ENCODE measurements at regions not wholly inside any gene's neighbourhood (a gene's known extent, or its start where the extent isn't known, plus 50 kb on each side); places are given as distances from the start of the nearest gene placed in this dataset.

DNA sequence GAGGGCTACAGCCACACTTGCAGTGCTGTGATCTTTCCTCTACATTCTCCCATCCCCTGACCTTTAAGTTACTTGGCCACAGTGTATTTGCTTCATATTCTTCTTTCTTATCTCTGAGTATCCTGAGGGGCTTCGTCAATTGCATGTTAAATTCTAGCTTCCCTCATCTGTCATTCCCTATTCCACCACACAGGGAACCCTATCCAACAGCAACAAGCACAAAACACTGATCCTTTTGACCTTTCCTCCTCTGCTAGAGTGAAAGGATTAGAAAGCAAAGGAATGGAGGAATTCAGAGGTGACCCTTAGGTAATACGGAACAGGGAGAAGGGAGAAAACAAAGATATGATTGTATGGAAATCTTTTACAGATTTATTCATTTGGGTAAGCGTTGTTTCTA, 1061.7 kb upstream of the TENM4 start:
- no peaks in the 10 kb centered on the region for H3K27me3 Mint-ChIP-seq (ENCODE audit: low read depth)
- no peaks in the 10 kb centered on the region for H3K4me1 Mint-ChIP-seq (ENCODE audit: low read depth)
- ATAC-seq (no peak), DNase-seq (no peak)
- no peaks in the 10 kb centered on the region for H3K36me3 Mint-ChIP-seq (ENCODE audit: insufficient read depth)
- H3K9me3 Mint-ChIP-seq, result peaks cover 6% of the 10 kb centered on the region
- no peak overlapping the region for H3K4me3 Mint-ChIP-seq

GRCh38 chr11:80495116-80495515, 1054.3 kb upstream of the TENM4 start:
- no peak overlapping the region for H3K4me3 Mint-ChIP-seq
- no peaks in the 10 kb centered on the region for H3K27me3 Mint-ChIP-seq (ENCODE audit: low read depth)
- H3K9me3 Mint-ChIP-seq, result peaks cover 26% of the 10 kb centered on the region
- no peaks in the 10 kb centered on the region for H3K4me1 Mint-ChIP-seq (ENCODE audit: low read depth)
- ATAC-seq (no peak), DNase-seq (no peak)
- no peaks in the 10 kb centered on the region for H3K36me3 Mint-ChIP-seq (ENCODE audit: insufficient read depth)

DNA sequence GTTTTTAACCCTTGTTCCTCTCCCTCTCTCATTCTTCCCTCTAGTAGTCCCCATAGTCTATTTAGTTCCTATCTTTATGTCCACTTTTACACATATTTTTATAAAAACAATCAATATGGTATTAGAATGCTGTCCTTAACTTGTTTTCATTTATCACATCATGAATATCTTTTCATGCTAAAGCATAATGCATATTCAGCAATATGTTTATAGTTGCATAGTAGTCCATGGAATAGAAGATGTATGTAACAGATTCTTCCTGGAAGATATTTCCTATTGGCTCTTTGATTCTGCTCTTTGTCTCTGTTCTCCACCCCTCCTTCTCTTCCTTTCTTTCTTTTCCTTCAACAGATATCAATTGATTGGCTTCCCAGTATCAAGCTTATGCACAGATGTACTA, 1047.1 kb upstream of the TENM4 start:
- peaks cover 25% of the 10 kb centered on the region for H3K9me3 Mint-ChIP-seq
- no peaks in the 10 kb centered on the region for H3K4me1 Mint-ChIP-seq (ENCODE audit: low read depth)
- H3K27me3 Mint-ChIP-seq (ENCODE audit: low read depth), result no peaks in the 10 kb centered on the region
- H3K4me3 Mint-ChIP-seq, result no peak overlapping the region
- DNase-seq, result no peak
- H3K36me3 Mint-ChIP-seq (ENCODE audit: insufficient read depth), result no peaks in the 10 kb centered on the region
- ATAC-seq, result no peak

DNA sequence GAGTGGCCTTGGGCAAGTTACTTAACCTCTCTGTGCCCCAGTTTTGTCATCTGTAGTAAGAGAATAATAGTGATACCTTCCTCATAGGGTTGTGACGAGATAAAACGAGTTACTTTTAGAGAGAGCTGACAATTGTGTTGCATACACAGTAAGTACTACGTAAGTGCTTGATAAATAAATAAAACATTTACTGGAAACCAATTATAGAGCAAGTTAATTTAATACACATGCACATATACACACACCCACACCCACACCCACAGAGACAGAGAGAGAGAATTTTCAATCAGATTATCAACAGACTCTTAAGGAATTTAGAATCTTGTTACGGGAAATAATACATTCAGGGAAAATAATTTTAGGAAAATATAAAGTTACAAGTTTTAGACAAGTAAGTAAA, 1045.8 kb upstream of the TENM4 start:
- no peak overlapping the region for H3K4me3 Mint-ChIP-seq
- H3K4me1 Mint-ChIP-seq (ENCODE audit: low read depth), result no peaks in the 10 kb centered on the region
- DNase-seq (no peak), ATAC-seq (no peak)
- no peaks in the 10 kb centered on the region for H3K36me3 Mint-ChIP-seq (ENCODE audit: insufficient read depth)
- no peaks in the 10 kb centered on the region for H3K27me3 Mint-ChIP-seq (ENCODE audit: low read depth)
- H3K9me3 Mint-ChIP-seq, result peaks cover 31% of the 10 kb centered on the region

DNA sequence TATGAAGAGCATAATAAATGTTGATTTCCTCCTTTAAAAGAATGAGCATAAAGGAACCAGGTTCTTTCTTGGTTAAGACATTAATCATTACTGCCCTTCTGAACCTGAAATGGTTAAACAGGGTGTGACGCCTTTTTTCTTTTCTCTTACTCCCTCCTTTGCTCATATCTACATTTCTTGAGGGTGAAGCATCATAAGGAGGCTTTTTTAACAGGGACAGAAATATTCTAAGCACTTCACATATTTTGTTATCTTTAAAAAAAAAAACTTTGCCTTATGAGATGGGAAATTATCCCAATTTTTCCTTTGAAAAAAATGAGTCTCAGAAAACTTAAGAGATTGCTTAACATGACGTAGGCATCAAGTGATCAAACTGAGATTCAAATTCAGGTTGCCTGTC, 1036.3 kb upstream of the TENM4 start:
- Mint-ChIP-seq H3K4me1 (ENCODE audit: low read depth) (no peaks in the 10 kb centered on the region), H3K27me3 (ENCODE audit: low read depth) (no peaks in the 10 kb centered on the region), H3K9me3 (peaks cover 18% of the 10 kb centered on the region), H3K4me3 (no peak overlapping the region), H3K36me3 (ENCODE audit: insufficient read depth) (no peaks in the 10 kb centered on the region)
- DNase-seq (no peak), ATAC-seq (no peak)

DNA sequence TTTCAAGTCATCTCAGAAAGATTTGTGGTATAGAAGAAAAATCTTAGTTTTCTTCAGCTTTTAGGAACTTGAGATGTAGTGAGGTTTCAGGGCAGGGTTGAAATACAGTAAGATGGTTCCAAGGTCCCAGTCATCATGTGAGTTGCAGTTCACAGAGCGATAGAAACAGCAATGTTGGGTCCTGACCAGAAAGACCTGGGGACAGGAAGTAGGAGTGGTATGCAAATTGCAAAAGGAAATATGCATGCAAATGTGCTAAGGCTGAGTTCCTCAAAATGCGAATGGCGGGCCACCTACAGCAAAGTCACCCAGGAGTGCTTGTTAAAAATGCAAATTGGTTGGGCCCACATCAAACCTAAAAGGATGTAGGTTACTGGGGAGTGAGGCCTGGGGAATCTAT, 1032.7 kb upstream of the TENM4 start:
- no peak for DNase-seq
- H3K4me3 Mint-ChIP-seq, result no peak overlapping the region
- no peak for ATAC-seq
- no peaks in the 10 kb centered on the region for H3K36me3 Mint-ChIP-seq (ENCODE audit: insufficient read depth)
- no peaks in the 10 kb centered on the region for H3K27me3 Mint-ChIP-seq (ENCODE audit: low read depth)
- peaks cover 15% of the 10 kb centered on the region for H3K9me3 Mint-ChIP-seq
- H3K4me1 Mint-ChIP-seq (ENCODE audit: low read depth), result no peaks in the 10 kb centered on the region

GRCh38 chr11:80469871-80470270, 1029.0 kb upstream of the TENM4 start:
- DNase-seq, result no peak
- no peak for ATAC-seq

DNA sequence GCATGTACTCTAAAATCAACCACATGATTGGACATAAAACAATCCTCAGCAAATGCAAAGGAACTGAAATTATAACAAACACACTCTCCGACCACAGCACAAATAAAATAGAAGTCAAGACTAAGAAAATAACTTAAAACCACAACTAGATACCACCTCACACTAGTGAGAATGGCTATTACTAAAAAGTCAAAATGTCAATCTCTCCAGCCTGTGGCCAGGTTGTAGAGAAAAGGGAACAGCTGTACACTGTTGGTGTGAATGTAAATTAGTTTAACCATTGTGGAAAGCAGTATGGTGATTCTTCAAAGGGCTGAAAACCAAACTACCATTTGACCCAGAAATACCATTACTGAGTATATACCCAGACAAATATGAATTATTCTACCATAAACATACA, 1025.7 kb upstream of the TENM4 start:
- no peak overlapping the region for H3K4me3 Mint-ChIP-seq

More at GRCh38 chr11:80469871-80470270, 1029.0 kb upstream of the TENM4 start:
- Mint-ChIP-seq H3K4me3 (no peak overlapping the region), H3K27me3 (ENCODE audit: low read depth) (no peaks in the 10 kb centered on the region), H3K36me3 (ENCODE audit: insufficient read depth) (no peaks in the 10 kb centered on the region), H3K4me1 (ENCODE audit: low read depth) (no peaks in the 10 kb centered on the region), H3K9me3 (peaks cover 21% of the 10 kb centered on the region)

GRCh38 chr11:80462211-80462610, 1021.4 kb upstream of the TENM4 start:
- H3K36me3 Mint-ChIP-seq (ENCODE audit: insufficient read depth), result no peaks in the 10 kb centered on the region
- H3K4me3 Mint-ChIP-seq, result no peak overlapping the region
- no peaks in the 10 kb centered on the region for H3K4me1 Mint-ChIP-seq (ENCODE audit: low read depth)
- DNase-seq, result no peak
- H3K9me3 Mint-ChIP-seq, result peaks cover 20% of the 10 kb centered on the region
- no peak for ATAC-seq
- H3K27me3 Mint-ChIP-seq (ENCODE audit: low read depth), result no peaks in the 10 kb centered on the region

More for the DNA sequence above, 1025.7 kb upstream of the TENM4 start:
- Mint-ChIP-seq H3K36me3 (ENCODE audit: insufficient read depth) (no peaks in the 10 kb centered on the region), H3K27me3 (ENCODE audit: low read depth) (no peaks in the 10 kb centered on the region), H3K4me1 (ENCODE audit: low read depth) (no peaks in the 10 kb centered on the region), H3K9me3 (peaks cover 17% of the 10 kb centered on the region)
- ATAC-seq (no peak), DNase-seq (no peak)

DNA sequence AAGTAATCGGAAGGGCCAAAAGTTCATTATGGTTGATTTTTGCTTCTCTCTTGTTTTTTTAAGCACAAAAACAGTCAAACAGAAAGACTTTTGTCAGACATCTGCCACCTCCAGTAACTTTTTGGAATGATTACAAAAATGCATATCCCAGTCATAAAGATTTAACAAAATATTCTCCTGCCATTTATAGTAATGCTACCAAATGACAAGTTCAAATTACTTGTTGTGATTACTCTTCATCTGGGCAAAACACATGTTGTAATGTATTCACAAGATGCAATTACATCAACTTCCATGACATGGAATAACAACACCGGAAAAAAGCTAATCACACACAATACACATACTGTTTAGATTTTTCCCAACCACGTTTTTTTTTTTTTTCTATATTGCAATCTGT, 1017.5 kb upstream of the TENM4 start:
- H3K4me1 Mint-ChIP-seq (ENCODE audit: low read depth), result no peaks in the 10 kb centered on the region
- DNase-seq (no peak), ATAC-seq (no peak)
- H3K27me3 Mint-ChIP-seq (ENCODE audit: low read depth), result no peaks in the 10 kb centered on the region
- peaks cover 11% of the 10 kb centered on the region for H3K9me3 Mint-ChIP-seq
- no peaks in the 10 kb centered on the region for H3K36me3 Mint-ChIP-seq (ENCODE audit: insufficient read depth)
- H3K4me3 Mint-ChIP-seq, result no peak overlapping the region

DNA sequence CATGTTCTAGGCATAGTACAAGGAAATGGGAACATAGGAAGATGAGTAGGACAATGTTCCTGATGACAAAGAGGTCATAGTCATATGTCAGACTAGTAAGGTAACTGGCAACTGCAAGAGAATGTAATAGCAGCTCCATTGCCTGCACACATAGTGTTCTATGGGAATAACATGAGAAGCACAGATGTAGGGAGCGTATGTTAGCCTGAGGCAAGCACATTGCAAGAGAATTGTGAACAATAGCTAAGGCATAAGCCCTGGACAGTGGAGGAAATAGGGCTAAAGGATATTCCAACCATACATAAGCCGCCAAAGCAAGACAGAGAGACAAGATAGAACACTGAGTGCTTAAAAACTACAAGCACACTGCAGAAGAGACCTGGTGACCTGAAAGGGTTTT, 1017.0 kb upstream of the TENM4 start:
- ATAC-seq, result no peak
- Mint-ChIP-seq H3K36me3 (ENCODE audit: insufficient read depth) (no peaks in the 10 kb centered on the region), H3K9me3 (peaks cover 11% of the 10 kb centered on the region), H3K4me1 (ENCODE audit: low read depth) (no peaks in the 10 kb centered on the region), H3K4me3 (no peak overlapping the region), H3K27me3 (ENCODE audit: low read depth) (no peaks in the 10 kb centered on the region)
- DNase-seq, result no peak

DNA sequence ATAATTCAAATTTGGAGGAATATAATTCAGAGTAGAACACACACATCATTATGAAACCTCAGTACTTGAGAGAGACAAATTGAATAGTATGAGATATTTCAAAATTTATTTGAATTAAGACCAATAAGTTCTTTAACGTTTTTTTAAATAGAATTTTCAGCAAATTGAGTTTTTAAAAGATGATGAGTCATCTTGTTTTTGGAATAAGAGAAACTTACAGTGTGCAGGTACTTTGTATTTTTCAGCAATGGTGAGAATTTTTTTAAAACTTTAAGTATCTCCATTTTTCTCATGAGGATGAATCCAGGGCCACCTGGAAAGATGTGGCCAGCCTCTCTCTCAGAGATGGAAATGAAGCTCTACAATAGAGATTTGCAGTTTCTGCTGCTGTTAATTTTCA, 1015.0 kb upstream of the TENM4 start:
- Mint-ChIP-seq H3K27me3 (ENCODE audit: low read depth) (no peaks in the 10 kb centered on the region), H3K4me1 (ENCODE audit: low read depth) (no peaks in the 10 kb centered on the region), H3K9me3 (peaks cover 11% of the 10 kb centered on the region), H3K4me3 (no peak overlapping the region), H3K36me3 (ENCODE audit: insufficient read depth) (no peaks in the 10 kb centered on the region)
- ATAC-seq, result no peak
- no peak for DNase-seq

DNA sequence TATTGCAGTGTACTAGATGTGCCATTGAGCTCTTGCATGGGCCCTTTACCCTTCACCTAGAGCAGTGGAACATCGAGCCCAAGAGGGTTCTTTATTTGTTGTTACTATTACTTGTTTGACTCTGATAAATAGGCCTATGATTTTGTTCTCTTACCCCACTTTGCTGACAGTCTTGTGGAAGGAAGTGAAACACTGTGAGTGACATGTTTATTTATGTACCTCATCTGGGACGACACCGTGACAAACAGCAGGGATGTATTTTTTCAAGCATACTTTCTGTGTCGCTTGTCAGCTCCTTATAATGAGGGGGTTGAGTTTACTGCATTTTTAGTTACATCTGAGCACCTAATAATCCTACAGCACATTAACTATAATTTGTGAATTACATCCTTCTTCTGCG, 1010.3 kb upstream of the TENM4 start:
- no peak for DNase-seq
- Mint-ChIP-seq H3K4me1 (ENCODE audit: low read depth) (no peaks in the 10 kb centered on the region), H3K9me3 (peaks cover 11% of the 10 kb centered on the region), H3K4me3 (no peak overlapping the region), H3K36me3 (ENCODE audit: insufficient read depth) (no peaks in the 10 kb centered on the region), H3K27me3 (ENCODE audit: low read depth) (no peaks in the 10 kb centered on the region)
- ATAC-seq, result no peak

GRCh38 chr11:80448709-80449108, 1007.9 kb upstream of the TENM4 start:
- H3K4me1 Mint-ChIP-seq (ENCODE audit: low read depth), result no peaks in the 10 kb centered on the region
- no peak overlapping the region for H3K4me3 Mint-ChIP-seq
- DNase-seq (no peak), ATAC-seq (no peak)
- no peaks in the 10 kb centered on the region for H3K36me3 Mint-ChIP-seq (ENCODE audit: insufficient read depth)
- H3K27me3 Mint-ChIP-seq (ENCODE audit: low read depth), result no peaks in the 10 kb centered on the region
- peaks cover 11% of the 10 kb centered on the region for H3K9me3 Mint-ChIP-seq

DNA sequence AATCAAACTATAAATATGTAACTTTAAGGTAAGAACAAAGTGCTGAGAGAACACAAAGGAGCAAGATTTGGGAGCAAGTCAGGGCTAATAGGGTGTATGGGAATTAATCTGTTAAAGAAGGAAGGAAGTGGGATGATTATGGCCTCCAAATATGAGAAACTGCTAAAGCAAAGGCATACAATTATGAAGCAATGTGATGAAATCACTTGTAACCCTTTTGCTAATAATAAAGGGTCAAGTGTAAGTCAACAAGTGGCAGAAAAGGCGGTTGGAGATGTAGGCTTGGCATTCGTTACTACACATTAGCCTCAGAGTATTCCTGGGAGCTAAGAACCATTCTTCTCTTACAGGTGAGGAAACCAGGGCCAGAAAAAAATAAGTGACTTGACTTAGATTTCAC, 1002.3 kb upstream of the TENM4 start:
- no peak for ATAC-seq

DNA sequence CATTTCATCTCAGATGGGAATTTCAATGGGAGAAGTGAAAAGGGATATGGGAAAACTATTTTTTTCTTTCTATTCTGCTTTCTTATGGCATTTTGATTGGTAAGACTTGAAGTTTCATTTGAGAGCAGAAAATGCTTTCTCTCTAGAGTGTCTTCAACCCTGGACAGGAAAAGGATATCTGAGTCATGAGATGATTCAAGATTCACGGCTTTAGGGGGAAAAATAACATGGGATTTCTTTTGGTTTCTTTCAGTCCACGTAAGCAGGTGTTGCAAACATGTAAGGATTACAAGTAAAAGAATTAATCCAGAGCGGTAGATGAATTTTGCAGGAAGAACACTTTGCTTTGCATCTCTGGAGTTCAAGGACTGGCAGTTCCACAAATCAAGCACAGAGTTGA, 1001.0 kb upstream of the TENM4 start:
- ATAC-seq (no peak), DNase-seq (no peak)
- Mint-ChIP-seq H3K9me3 (peaks cover 22% of the 10 kb centered on the region), H3K4me1 (ENCODE audit: low read depth) (no peaks in the 10 kb centered on the region), H3K36me3 (ENCODE audit: insufficient read depth) (no peaks in the 10 kb centered on the region), H3K4me3 (no peak overlapping the region), H3K27me3 (ENCODE audit: low read depth) (no peaks in the 10 kb centered on the region)

More for the DNA sequence above, 1002.3 kb upstream of the TENM4 start:
- no peaks in the 10 kb centered on the region for H3K36me3 Mint-ChIP-seq (ENCODE audit: insufficient read depth)
- no peaks in the 10 kb centered on the region for H3K27me3 Mint-ChIP-seq (ENCODE audit: low read depth)
- peaks cover 19% of the 10 kb centered on the region for H3K9me3 Mint-ChIP-seq
- no peak for DNase-seq
- no peaks in the 10 kb centered on the region for H3K4me1 Mint-ChIP-seq (ENCODE audit: low read depth)
- no peak overlapping the region for H3K4me3 Mint-ChIP-seq

Data from activated T-cell treated with anti-CD3 and anti-CD28 coated beads, Interleukin-2, amount 50 U/mL, for 4 hours (primary cell).